HG02884 (cell line): ENCODE measurements at regions not wholly inside any gene's neighbourhood (a gene's known extent, or its start where the extent isn't known, plus 50 kb on each side); places are given as distances from the start of the nearest gene placed in this dataset.

Experiments used
- ATAC-seq: cut with Tn5 transposase; IDR thresholded peaks from one replicate; pipeline ENCODE4 v1.9.1; 2021; ENCODE audit warnings: mild to moderate bottlenecking, moderate library complexity; ENCODE audit not compliant: unreplicated experiment

DNA sequence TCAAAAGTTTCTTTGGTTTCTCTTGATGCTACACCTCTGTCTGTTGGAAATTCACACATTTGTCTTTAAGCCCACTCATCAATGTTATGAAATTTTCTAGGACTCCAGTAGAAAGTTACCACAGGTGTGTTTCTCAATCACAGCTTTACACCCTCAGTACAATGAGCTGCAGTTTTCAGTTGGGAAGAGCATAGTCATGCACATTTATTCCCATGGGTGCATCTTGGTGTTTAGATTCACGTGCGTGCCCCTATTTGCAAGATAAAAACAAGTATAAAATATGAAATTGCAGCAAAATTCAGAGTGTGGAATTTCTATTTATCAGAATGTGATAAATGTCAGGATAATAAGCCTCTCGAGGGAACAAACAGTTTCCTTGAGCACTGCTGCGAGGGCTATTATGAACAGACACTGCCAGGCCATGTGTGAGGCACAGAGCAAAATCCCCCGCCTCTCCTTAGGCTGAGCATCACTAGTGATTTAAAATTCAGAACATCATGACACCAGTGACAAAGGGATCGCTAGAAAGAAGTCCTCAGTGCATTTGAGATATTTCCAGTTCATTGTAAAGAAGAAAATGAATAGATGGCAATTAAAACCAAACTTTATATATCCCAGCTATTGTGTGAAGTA, 512.2 kb upstream of the TCF4 start:
- no peak for ATAC-seq

DNA sequence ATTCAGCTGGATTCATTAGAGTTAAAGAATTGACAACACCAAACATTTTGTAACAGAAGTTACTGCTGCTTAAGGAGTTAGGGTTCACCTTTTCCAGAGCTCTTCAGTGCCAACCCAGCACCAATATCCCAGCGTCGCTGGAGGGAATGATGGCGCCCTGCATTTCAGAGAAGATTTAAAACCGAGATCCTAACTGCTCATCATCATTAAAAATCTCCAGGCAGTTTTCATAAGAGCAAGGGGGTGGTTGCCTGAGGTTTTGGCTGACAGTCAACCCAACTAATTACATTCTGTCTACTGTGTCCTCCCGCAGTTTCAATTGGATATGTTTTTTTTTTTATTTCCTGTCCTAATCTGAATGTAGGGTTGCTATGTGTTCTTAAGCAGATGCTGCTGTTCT, 509.6 kb upstream of the TCF4 start:
- no peak for ATAC-seq

DNA sequence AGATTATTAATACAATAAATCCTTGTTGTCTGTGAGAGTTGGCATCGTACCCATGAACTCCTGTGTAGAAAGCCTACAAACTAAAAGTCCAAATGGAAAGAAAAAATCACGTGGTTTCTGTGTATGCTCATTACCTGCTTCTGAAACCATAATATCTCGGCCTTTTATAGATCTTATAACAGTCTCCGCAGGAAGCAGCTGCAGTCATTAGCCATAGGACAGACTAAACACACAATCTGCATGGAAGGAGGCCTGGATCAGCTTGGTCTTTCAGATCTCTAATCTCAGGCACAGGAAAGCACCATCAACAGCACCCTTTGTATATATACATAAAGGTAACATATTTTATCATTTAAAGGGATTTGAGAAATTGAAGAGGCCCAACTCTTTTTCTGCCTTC, 508.9 kb upstream of the TCF4 start:
- no peak for ATAC-seq

DNA sequence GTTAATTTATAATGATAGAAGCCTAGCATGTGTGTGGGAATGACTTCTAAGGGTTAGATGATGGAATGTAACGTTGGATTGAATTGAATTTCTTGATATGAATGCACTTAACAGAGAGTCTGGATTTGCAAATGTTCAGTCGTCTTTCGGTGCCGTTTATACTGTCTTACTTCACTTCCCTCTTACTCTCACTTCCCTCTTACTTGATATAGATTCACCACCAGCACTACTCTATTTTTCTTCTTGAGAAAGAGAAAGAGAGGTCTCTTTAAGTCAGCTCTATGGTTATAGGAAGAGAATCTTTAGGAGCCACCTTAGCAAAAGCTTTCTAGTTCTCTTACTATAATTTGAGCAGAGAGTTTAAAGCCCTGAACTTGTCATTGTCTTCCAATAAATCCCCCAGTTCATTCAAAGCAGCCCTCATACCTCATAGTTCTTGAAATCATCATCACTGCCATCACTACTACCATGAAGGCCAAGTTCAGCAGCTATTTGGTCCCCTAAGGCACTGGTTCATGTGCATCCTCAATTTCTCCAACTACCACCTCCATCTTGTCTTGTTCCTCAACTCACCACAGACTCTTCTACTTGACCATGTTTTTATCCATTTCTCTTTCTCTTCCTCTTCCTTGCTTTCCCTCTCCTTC, 501.7 kb upstream of the TCF4 start:
- peak; percentile 84 for ATAC-seq

DNA sequence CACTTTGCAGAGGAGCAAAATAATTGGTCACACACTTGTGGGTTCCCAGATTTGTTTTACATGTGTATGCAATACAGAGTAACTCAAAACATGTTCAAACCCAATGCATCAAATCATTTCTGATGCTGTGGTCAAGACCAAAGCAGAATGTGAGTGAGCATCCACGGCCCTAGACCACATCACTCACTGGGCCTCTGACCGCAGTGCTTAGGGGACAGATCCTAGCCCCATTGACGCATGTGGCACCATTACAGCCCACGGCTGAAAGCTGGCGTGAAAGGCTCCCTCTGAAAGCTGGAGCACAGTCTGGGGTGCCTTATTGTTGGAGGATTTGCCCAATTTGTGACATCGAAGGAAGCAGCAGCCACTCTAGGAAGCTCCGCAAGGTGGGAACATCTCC, 498.8 kb upstream of the TCF4 start:
- ATAC-seq = no peak

DNA sequence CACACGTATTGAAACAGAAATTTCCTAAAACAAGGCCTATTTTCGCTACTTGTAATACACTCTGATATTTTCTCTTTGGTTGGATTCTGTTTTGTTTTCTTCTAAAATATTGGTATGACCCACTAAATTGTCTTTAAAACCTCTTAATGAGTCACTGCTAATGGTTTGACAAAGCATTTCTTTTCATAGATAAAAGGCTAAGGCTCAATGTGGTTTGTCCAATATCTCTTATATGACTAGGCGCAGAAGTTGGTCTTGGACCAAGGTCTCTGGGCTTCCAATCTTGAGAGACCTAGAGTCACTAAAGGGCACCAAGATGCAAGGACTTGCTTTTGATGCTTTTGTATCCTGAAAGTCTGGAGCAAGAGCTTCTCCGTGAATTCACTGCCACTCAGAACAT, 498.2 kb upstream of the TCF4 start:
- ATAC-seq = no peak

DNA sequence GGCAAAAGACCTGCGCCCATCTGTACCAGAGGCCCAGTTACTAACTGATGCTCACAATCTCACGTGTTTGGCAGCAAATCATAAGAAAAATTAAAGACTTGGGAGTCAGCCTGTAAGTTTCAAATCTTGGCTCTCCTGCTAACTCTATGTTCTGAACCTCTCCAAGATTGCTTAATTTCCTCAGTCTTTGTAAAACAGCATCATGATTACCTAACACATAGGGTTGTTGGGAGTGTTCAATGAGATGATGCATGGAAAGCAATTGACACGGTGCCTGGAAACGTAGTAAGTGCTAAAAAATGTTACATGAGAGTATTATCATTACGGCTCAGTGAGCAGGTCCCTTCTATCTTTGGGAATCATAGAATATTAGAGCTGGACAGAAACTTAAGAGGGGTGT, 497.6 kb upstream of the TCF4 start:
- ATAC-seq = no peak

DNA sequence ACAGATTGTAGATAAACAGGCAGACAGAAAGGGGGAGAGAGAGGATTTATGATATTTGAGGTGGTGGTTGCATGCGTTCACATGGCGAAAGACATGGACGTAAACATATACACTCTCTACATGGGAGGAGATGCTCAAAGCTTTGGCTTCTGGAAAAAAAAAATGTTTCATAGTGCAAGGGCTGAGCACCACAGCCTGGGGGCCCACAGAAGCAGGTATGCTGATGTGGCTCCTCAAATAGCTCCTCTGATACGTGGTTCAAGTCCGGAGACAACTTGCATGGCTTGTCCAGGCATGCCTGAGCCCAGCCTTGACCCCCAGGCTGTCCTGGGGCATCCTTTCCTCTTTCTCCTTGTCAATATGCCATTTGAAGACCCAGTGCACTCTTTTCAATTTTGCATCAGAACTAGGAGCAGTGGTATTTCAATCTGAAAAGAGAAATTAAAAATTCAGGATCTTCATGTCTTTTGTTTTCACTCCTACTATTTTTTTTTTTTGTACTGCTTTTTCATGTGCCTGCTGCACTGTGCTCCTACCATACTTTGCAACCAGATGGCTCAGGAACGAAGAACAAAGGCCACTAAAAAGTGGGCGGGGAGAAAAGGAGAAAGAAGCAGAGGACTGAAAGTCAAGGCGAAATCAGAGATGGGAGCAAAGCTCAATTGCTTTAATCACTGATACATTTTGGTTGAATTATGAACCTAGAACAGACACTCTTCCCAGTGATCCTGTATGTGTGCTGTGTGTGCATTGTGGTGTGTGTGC, 495.7 kb upstream of the TCF4 start:
- ATAC-seq = no peak

DNA sequence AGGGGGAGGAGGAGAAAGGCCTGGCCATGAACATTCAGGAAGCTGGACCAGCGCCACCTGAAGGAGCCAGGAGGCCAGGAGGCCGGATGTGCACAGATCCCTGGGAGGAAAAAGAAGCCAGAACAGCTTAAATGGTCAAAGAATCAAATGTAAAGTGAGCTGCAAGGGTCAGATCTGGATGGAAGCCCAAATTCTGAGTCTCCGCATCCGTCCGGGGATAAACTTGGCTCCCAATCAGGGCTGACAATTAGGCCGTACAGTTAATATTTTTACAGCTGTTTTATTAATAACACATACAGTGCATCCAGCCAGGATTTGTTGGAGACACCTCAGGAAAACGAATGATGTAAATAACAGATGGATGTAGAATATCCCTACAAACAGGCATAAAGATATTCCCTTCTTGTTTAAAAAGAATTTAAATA, 495.1 kb upstream of the TCF4 start:
- no peak for ATAC-seq

DNA sequence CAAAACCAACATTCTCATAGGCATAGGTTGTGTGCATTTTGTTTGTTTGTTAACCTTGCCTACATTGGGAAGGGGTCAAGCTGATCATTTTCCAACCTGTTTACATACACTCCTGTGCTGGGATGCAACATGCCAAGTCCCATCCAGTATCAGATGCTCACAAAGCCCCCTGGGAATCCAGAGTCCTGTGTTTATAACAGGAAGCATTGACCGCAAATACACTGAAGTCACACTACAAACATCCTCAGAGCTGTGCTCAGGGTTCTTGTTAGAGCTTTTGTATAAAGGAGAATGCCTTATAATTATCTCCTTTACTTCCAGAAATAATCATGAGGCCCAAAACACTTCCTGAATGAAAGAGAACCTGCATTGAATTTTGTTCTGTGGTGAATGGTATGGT, 488.7 kb upstream of the TCF4 start:
- ATAC-seq = no peak

DNA sequence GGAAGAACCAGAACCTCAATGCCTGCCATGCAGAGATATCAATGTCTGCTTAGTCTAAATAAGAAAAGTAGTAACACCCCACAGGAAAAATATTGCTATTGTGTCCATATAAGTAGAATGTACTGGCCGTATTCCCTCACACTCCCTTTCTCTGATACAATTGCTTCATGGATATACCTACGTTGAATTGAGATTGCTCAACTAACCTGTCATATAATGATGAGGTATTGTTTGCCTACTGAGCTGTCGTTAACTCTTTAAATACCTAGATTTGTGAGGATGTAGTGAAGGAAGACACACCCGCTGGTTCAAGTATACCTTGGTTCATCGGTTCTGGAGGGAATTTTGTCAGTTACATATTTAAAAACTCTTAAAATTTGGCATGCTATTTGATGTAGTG, 480.7 kb upstream of the TCF4 start:
- no peak for ATAC-seq

DNA sequence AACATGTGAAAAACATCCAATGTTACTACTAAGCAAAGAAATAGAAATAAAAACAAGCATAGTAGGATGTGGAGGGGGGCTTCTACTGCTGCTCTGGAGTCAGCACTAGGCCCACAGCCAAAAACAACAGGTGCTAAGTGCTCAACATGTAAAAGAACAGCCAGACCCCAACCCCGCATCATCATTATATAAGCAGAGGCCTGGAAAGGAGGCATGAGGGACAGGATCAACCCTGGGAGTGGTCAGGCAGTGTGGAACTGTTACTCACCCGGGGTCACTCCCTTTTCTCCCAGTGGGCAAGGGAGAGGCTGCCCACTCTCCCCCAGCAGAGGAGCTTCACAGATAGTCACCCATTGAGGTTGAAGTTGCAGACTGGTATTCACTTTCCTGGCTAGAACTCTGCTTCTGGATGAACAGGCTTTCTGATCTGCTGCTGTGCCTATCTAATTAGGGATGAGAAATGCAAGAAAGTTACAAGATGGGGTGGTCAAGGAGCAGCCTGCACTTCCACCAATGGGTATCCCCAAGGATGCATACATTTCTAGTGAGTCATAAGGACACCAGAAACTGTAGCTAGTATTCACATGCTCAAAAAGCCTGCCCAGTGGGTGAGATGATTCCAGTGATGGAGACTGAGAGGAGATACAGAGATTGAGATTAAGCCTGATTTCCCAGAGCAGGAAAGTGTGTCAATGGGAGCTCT, 480.1 kb upstream of the TCF4 start:
- no peak for ATAC-seq

DNA sequence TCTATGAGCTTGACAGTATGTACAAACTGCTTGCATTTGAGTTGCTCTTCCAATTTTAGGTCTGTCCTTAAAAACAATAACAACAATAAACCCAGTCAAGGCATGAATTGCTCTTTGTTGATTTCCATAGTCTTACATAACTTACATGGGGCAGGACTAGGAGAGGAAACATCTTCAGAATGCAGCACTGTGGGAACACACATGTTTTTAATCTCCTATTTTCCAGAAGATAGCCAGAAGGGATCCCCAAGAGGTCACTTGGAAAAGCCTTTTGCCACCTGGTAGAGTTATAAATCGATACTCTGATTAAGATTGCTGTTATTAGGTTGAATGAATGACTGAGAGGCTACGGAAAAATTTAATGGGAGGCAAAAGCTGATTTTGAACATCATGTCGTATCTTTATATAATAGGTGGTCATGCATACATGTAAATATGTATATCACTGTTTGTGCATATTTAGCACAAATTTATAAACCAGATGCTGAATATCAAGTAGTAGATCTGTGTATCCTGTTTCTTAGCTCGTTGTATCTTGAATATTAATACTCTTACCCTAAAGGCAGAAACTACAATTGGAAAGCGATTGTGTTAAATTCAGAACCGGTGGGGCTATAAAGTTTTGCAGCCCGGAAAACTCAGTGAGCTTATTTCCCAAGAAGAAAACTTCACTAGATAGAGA, 479.4 kb upstream of the TCF4 start:
- ATAC-seq = no peak

DNA sequence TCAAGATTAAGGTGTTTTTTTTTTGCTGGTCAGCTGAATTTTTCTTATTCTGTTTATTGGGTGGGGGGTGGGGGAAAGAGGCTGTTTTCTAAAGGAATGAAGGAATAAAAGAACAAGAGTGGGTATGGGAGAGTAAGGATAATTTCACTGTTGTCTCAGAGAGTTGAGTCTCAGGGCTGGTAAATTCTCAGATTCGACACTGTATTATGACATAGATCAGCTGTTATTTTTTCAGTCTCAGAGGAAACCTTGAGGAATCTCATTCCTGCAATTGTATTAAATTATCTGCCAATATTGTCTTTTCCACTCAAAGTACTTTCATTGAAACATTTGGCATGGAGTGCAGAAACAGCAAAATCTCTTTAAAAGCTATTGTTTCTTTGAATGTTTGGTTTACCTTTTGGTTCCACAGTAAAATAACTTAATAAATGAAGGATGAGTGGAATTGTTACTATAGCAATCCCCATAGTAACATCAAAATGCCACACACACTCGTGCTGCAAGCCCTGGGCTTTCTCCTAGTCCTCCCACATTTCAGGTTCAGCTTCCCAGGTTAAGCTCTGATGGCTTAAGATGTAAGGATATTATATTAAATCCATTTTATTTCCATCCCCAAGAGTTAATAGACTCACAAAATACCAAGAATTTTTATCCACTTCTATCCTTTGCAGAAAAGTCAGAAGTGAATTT, 478.7 kb upstream of the TCF4 start:
- ATAC-seq = no peak

DNA sequence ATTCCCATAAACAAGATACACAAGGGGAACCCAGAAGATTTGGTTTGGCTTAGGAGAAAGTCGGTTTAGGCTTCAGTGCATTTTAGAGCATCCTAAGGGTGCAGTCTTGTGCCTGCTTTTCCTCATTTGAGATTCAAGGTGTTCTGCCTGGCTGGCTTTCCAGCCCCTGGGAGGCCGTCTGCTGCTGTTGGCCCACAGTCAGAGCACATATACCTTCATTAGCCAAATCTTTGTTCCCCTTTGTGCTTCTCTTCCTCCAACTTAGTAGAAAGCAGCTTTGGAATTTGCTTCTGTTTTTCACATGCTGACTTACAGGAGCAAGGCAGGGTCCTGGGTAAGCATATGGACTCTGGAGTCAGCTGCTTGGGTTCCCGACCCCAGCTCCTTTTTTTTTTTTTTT, 477.1 kb upstream of the TCF4 start:
- no peak for ATAC-seq

DNA sequence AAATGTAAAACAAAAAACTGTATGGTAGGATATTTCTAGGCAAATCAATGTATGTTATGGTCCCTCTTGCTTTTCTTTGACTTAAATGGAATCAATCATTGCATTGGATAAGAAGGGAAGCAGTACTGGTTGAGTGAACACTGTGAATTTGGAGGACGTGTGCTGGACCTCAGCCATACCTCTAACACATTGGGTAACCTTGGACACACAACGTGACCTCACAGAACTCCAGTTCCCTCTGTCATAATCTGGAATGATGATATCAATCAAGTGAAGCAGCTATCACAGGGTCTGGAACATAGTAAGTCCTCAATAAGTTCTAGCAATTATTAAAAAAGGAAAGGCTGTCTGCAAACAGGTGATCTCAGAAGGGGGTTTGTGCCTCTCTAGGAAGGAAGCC, 474.9 kb upstream of the TCF4 start:
- ATAC-seq = no peak

DNA sequence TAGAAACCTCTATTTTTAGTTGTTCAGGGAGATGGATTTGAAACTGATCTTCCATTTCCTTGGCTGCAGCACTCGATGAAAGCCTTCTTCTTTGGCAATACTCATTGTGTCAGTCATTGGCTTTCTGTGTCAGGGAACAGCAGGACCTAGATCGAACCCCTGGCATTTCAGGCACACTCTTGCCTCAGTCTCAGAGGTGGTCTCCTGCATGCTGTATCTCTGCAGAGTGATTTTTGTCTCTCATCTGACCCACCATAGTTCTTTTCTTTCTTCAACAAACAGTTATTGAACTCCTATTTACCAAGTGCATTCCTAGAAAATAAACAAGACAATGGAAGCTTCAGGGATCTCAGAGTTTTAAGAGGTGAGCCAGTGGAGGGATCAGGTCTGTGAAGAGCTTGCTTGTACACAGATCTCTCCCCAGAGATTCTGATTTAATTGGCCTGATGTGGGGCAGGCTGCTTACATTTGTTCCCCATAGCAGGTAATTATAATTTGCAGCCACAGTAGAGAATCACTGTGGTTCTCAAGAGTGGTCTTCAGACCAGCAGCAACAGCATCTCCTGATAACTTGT, 473.1 kb upstream of the TCF4 start:
- ATAC-seq = no peak

DNA sequence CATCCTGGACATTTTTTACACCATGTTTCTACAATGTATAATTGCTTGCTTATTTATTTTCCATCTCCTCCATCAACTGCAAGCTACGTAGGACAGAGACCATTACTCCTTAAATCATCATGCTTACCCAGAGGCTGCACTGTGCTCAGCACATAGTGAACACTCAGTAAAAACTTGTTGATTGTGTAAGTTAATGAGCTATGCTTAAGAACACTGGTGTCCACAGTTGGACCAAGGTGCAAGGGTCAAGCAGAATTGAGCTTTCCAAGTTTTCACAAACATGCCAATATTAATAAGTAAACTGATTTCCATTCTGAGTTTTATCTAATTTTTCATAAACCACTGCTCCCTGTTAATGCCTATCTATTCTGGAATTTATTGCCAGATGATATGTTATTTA, 464.2 kb upstream of the TCF4 start:
- ATAC-seq = no peak

DNA sequence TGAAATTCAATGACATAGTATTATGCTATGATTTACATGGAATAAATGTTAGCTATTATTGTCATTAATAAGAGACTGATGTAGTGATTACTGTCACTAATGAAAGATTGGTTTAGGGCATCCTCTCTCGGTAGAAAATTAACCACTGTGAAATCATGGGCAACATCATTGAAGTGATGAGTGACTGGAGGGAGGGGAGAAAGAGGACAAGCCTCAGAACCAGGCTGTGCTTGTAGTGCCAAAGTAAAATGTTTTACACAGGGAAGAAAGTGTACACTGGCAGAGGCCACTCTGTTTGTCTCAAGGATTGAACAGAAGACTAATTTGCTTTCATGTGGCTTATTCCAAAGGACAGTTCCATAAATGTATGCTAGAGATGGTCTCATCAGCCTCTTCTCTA, 456.2 kb upstream of the TCF4 start:
- no peak for ATAC-seq

DNA sequence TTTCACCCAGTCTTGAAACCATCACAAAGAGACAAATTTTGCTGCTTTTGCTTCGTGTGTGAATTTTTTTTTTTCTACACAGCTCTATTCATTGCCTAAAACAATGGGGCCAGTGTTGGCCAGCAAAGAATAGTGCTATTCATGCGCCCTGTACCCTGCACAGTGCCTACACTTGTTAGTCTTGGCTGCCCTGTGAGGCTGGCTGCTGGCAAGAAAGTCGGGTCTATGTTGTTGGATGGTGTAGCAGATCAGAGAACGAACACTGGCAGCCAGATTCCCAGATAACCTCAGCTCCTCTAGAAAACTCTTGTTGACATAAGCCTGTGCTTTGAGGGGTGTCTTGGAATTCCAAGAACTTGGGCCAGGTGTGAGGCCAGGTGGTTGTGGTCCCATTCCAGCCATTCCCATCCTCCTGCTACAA, 455.7 kb upstream of the TCF4 start:
- no peak for ATAC-seq
